Caco-2 (cell line): ENCODE measurements at regions not wholly inside any gene's neighbourhood (a gene's known extent, or its start where the extent isn't known, plus 50 kb on each side); places are given as distances from the start of the nearest gene placed in this dataset.

Experiments
- BruUV-seq: library from RNA; stranded (reverse); fragments of 400-500 nt; replicated peaks from 2 replicates; lab custom pipeline; 2021; lab: Mats Ljungman, UMichigan
- CTCF ChIA-PET: fragments of 300-600 bp; sonication (Branson Sonifier 250); formaldehyde crosslinking; loops from one replicate; lab custom pipeline; 2022; ENCODE audit warnings: antibody characterized with exemption; lab: Charles Lee
- POLR2A ChIA-PET: fragments of 300-600 bp; sonication (Branson Sonifier 250); formaldehyde crosslinking; loops from one replicate; lab custom pipeline; 2022; ENCODE audit warnings: antibody characterized with exemption; lab: Charles Lee
- DNase-seq, 2 experiments: peaks; one replicate each; pipeline versions ENCODE4 v3.0.0 to v3.0.0-alpha.2; 2020 to 2022
- H3K27me3 ChIP-seq: replicated peaks from 2 replicates; pipeline ENCODE4 v1.6.0; 2011; ENCODE audit warnings: low read length; ENCODE audit not compliant: control insufficient read depth, insufficient read depth
- H3K36me3 ChIP-seq: 2 replicates; pipeline ENCODE4 v1.5.1; 2011; ENCODE audit warnings: low read length; ENCODE audit not compliant: control insufficient read depth, insufficient read depth
- H3K4me1 ChIP-seq: fragments of 250-450 bp; sonication (Bioruptor Pico); 2 replicates; pipeline ENCODE4 v1.5.1; 2020; ENCODE audit warnings: mild to moderate bottlenecking
- H3K4me3 ChIP-seq: 2 replicates; pipeline ENCODE4 v1.5.1; 2011; ENCODE audit warnings: low read depth, mild to moderate bottlenecking, control low read depth, low read length
- H3K9me3 ChIP-seq: fragments of 250-450 bp; sonication (Bioruptor Pico); 2 replicates; pipeline ENCODE4 v1.5.1; 2020; ENCODE audit warnings: mild to moderate bottlenecking, moderate library complexity
- H3K27ac Mint-ChIP-seq: one replicate; pipeline ENCODE4 v1.8.0; 2022; ENCODE audit warnings: mixed read lengths; ENCODE audit not compliant: unreplicated experiment
- H3K27me3 Mint-ChIP-seq: one replicate; pipeline ENCODE4 v1.8.0; 2022; ENCODE audit warnings: mixed read lengths; ENCODE audit not compliant: insufficient read depth, unreplicated experiment
- H3K36me3 Mint-ChIP-seq: one replicate; pipeline ENCODE4 v1.8.0; 2022; ENCODE audit warnings: mild to moderate bottlenecking, mixed read lengths; ENCODE audit not compliant: insufficient read depth, unreplicated experiment
- H3K4me1 Mint-ChIP-seq: one replicate; pipeline ENCODE4 v1.8.0; 2022; ENCODE audit warnings: low read depth, mixed read lengths; ENCODE audit not compliant: unreplicated experiment
- H3K4me3 Mint-ChIP-seq: one replicate; pipeline ENCODE4 v1.8.0; 2022; ENCODE audit warnings: mild to moderate bottlenecking, moderate library complexity, mixed read lengths; ENCODE audit not compliant: unreplicated experiment
- H3K9me3 Mint-ChIP-seq: one replicate; pipeline ENCODE4 v1.8.0; 2022; ENCODE audit warnings: mixed read lengths; ENCODE audit not compliant: unreplicated experiment
- CTCF ChIP-seq, 2 experiments: fragments of 200-600 bp in 1 of 2; IDR thresholded peaks; 1 replicate in 1 of 2; 2 replicates in 1 of 2; pipeline versions ENCODE4 v1.5.1 to v1.8.0; 2011 to 2022; ENCODE audit warnings: antibody characterized with exemption in 1 of 2, control low read depth in 1 of 2, inconsistent platforms in 1 of 2, low read depth in 1 of 2, low read length in 1 of 2, mild to moderate bottlenecking in 1 of 2, moderate library complexity in 1 of 2; ENCODE audit not compliant: insufficient read depth in 1 of 2, severe bottlenecking in 1 of 2, unreplicated experiment in 1 of 2
- intact Hi-C: fragments of 100-400 bp; cut with micrococcal nuclease; formaldehyde crosslinking; loops from one replicate; pipeline ENCODE4 v1.10.0; 2022; ENCODE audit not compliant: unreplicated experiment

- no peaks in the 10 kb centered on the region for H3K4me1 ChIP-seq
- ChIA-PET POLR2A (no interaction called here), CTCF (no interaction called here)
- H3K27ac Mint-ChIP-seq = no peak overlapping the region
- H3K9me3 ChIP-seq = no peaks in the 10 kb centered on the region
- DNase-seq = no peak
- no peak overlapping the region for H3K4me3 Mint-ChIP-seq
- no peaks in the 10 kb centered on the region for H3K9me3 Mint-ChIP-seq
- TF ChIP-seq CTCF (IDR thresholded peaks at IDR 0.05; ENCODE audit: insufficient read depth in 1 of 2, low read depth in 1 of 2, low read length in 1 of 2, severe bottlenecking in 1 of 2, unreplicated experiment in 1 of 2) = no peak
- H3K27me3 Mint-ChIP-seq = no peaks in the 10 kb centered on the region
- H3K27me3 ChIP-seq = no peaks in the 10 kb centered on the region
- BruUV-seq = no TSS peak
- H3K36me3 ChIP-seq = no peaks in the 10 kb centered on the region
- intact Hi-C loops = no loop called here
- no peak overlapping the region for H3K4me3 ChIP-seq
- no peaks in the 10 kb centered on the region for H3K4me1 Mint-ChIP-seq
- H3K36me3 Mint-ChIP-seq = no peaks in the 10 kb centered on the region
Observed at GRCh38 chr5:93922551-93922950, 181.2 kb upstream of the POU5F2 start.

GRCh38 chr5:93921001-93921400 is 179.6 kb upstream of the POU5F2 start:
- Mint-ChIP-seq H3K4me1 (no peaks in the 10 kb centered on the region), H3K27ac (no peak overlapping the region), H3K4me3 (no peak overlapping the region), H3K9me3 (no peaks in the 10 kb centered on the region), H3K36me3 (no peaks in the 10 kb centered on the region), H3K27me3 (no peaks in the 10 kb centered on the region)
- DNase-seq = no peak
- Histone ChIP-seq H3K27me3 (no peaks in the 10 kb centered on the region), H3K4me3 (no peak overlapping the region), H3K36me3 (no peaks in the 10 kb centered on the region), H3K9me3 (no peaks in the 10 kb centered on the region), H3K4me1 (no peaks in the 10 kb centered on the region)
- intact Hi-C loops = no loop called here
- ChIA-PET POLR2A (no interaction called here), CTCF (no interaction called here)
- BruUV-seq = no TSS peak
- no peak for TF ChIP-seq CTCF (IDR thresholded peaks at IDR 0.05; ENCODE audit: insufficient read depth in 1 of 2, low read depth in 1 of 2, low read length in 1 of 2, severe bottlenecking in 1 of 2, unreplicated experiment in 1 of 2)

- CTCF ChIA-PET = no interaction called here
- intact Hi-C loops = loop anchor here (10.0 kb wide), 1 partner anchor 278 kb away; no protein-coding TSS in a partner anchor
Observed at GRCh38 chr5:93916872-93917271, 175.5 kb upstream of the POU5F2 start.

More at GRCh38 chr5:93916872-93917271, 175.5 kb upstream of the POU5F2 start:
- TF ChIP-seq CTCF (IDR thresholded peaks at IDR 0.05; ENCODE audit: insufficient read depth in 1 of 2, low read depth in 1 of 2, low read length in 1 of 2, severe bottlenecking in 1 of 2, unreplicated experiment in 1 of 2) = no peak
- H3K9me3 Mint-ChIP-seq = no peaks in the 10 kb centered on the region
- no peaks in the 10 kb centered on the region for H3K27me3 Mint-ChIP-seq
- H3K4me3 Mint-ChIP-seq = no peak overlapping the region
- no peaks in the 10 kb centered on the region for H3K36me3 ChIP-seq
- no peak overlapping the region for H3K4me3 ChIP-seq
- DNase-seq = no peak
- no peaks in the 10 kb centered on the region for H3K27me3 ChIP-seq
- POLR2A ChIA-PET = no interaction called here
- H3K4me1 ChIP-seq = no peaks in the 10 kb centered on the region
- no peaks in the 10 kb centered on the region for H3K36me3 Mint-ChIP-seq
- H3K4me1 Mint-ChIP-seq = no peaks in the 10 kb centered on the region
- H3K27ac Mint-ChIP-seq = no peak overlapping the region
- H3K9me3 ChIP-seq = no peaks in the 10 kb centered on the region
- BruUV-seq = no TSS peak
